Tongue (tissue), 1 donor: ENCODE measurements at regions not wholly inside any gene's neighbourhood (a gene's known extent, or its start where the extent isn't known, plus 50 kb on each side); places are given as distances from the start of the nearest gene placed in this dataset.
"Not testable (repeated sequence)": the region's sequence is repeated elsewhere in the genome, so short reads cannot be mapped to it uniquely, and the experiment has no call there.

ENCODE experiments used
- DNase-seq: peaks from one replicate; pipeline ENCODE4 v3.0.0-alpha.2; 2015

DNA sequence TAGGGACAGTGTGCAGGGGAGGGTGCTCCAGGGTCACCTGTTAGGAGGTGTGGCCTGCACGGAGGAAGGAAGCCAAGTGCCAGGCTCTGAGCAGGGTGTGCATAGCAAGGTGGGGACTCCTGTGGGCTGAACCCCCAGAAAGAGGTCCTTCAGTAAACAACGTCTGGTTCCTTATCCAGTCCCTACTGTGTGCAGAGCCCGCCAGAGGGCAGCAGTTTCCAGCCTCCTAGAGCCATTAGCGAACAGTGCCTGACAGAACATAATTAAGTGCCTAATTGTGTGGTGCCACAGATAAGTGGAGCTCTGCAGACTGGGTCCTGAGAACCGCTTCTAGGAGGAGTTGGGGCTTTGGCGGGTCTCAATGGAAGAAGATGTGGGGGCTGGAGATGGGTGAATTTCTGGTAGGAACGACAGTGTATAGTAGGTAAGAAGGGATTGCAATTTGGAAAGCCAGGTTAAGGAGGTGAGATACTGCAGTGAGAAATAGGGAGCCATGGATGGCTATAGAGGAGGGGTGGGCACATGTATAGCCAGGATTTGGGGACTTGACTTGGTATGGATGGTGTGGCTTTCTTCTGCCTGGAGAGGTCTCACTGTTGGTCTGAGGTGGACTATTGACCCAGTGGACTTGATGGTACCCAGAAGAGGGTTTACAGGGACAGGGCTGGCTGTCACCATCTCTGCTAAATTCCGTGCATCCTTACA is 323.1 kb downstream of the ZNF536 start:
- no peak for DNase-seq

- no peak for DNase-seq
These were observed 322.1 kb downstream of the ZNF536 start for GRCh38 chr19:30694156-30694755.

- peak; percentile 84 for DNase-seq
These were observed 320.8 kb downstream of the ZNF536 start for GRCh38 chr19:30692879-30693503.

GRCh38 chr19:30692181-30692811 is 320.1 kb downstream of the ZNF536 start:
- DNase-seq = peak; percentile 87

DNA sequence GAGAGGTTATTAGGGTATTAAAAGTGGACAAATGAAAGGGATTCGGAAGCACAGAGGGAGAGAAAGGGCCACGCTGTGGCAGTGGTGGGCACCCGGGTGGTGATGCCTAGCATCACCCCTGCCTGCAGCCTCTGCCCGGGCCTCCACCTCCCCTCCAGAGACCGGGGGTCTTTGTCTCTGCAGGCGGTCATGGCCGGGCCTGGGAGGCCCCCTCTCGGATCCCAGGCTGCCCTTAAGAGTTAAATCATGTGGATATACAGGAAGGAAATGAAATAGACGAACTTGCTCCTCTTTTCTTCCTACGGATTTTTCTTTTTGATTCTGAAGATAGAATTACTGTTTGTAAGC is 319.6 kb downstream of the ZNF536 start:
- DNase-seq = no peak

GRCh38 chr19:30690935-30691818 is 319.0 kb downstream of the ZNF536 start:
- DNase-seq = peak; percentile 37

GRCh38 chr19:30690525-30690924 is 318.3 kb downstream of the ZNF536 start:
- no peak for DNase-seq

- DNase-seq = no peak
These were observed 317.3 kb downstream of the ZNF536 start for GRCh38 chr19:30689474-30689873.

DNA sequence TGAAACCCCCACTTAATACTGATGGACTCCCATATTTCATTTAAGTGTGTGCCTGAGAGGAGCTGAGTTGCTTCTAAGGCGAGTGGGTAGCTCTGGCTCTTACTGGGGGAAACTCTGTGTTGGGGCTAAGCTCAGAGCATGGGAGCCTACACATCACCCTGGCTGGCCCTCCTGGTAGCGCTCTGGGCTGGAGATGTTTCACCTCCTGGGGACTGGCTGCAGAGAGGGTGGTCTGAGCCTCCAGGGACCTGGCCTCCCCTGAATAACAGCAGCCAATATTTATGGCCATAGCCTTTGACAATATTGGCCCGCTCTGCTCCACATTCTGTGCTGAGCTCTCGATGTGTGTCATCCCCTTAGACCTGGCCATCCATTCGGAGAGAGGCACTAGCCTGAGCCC is 316.5 kb downstream of the ZNF536 start:
- no peak for DNase-seq

DNA sequence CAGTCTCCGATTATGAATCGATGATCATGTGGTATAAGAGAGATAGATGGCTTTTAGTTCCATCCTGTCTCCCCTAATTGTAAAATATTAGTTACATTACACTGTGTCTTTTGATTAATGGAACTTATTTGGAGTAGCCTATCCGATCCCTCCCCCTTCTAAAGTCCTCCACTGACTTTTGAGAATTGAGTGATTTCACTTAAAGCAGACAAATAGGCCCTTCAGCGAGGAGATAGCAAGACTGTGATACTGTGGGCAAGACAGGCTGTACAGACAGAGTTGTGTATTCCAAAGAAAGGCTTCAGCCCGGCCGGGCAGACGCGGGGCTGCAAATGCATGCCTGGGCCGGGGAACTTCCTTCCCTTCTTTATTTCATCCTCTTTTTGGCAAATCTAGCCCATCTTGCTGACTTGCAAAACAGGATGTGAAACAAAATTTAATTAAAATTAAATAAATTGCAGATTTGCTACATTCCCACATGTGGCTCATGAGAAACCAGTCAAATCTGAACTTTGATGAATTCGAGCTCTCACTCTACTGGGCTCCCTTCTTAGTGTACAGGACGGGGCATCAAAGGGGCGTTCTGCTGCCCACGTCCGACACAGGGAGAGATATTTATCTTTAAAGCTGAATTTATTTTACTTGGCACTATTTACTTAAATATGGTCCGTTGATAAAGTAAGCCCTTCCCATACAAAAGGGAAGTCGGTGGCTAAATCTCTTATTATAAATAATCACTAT is 314.8 kb downstream of the ZNF536 start:
- DNase-seq = no peak

GRCh38 chr19:30686176-30686820 is 314.1 kb downstream of the ZNF536 start:
- DNase-seq = peak; percentile 72

GRCh38 chr19:30685426-30686000 is 313.3 kb downstream of the ZNF536 start:
- no peak for DNase-seq

DNA sequence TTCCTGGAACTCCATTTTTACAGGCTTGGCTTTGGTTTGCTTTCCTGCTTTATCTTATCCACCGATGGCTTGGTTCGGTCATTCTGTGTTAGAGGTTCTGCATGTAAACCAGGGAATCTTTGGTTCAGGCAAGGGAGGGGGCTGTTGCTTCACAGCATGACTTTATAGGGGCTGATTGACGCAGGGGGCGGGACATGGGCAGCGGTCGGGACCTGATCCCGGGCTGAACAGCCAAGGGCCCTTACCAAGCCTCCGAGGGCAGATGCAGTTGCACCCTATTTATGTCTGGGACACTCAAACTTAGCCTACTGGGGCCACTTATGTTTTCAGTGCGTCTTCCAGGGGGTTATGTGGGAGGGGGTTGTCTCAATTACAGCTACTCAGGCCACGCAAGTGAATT is 312.4 kb downstream of the ZNF536 start:
- DNase-seq = no peak

DNA sequence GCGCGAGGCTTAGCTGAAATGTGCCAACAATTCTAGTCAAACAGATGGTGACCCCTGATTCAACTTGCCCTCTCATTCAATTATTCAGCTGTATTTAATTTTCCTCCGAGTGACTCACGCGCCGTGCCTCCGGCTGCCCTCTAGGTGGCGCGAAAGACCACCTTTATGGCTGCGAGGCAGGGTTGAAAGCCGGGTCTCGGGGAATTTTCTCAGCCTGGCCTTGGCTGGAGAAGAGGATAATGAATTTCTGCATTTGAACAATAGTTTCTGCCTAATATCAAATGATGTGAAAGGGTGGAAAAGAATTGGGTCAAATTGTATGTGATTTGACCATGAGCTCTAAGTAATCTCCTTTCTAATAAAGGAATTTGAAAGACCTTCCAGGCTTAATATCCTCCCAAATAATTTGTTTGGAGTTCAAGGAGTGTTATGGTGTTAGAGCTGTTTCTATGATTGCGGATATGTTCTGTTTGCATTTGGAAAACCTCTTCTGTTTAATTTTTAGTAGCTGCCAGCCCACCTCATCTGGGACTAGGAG is 310.9 kb downstream of the ZNF536 start:
- DNase-seq = peak; percentile 96

DNA sequence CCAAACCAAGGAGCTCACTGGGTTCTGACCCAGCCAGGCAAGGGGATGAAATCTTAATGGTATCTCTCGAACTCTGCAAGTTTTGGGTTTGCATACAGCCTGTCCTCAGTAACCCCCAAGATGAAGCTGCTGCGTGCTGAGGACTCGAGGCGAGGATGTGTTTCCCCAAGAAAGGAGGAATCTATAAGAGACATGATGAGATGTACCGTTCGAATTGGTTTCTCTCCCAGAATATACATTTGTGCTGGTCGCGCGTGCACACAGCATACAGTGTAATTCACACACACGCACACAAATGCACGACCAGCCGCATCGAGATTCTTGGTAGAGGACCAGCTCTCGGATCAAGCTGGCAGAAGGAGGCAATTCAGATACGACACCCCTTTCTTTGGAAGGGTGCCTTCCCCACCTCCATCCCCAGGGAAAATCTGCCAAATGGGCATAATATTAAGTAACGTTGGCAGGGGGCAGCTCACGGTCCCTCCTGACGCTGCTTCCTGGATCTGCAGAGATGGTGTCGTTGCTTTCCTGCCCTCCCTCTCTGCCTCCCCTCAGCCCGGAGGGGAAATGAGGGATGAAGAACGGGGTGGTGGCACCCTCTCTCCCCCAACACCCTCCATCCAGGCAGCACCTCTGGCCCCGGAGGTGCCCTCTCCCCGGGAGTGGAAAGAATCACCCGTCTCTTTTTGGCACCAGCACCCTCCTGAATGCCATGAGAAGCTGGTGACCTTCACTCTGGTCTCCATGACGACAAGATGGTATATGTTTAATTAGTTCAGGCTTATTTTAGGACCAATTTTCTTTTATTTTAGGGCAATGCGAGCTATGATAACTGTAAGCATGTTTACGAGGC is 310.2 kb downstream of the ZNF536 start:
- DNase-seq = no peak

DNA sequence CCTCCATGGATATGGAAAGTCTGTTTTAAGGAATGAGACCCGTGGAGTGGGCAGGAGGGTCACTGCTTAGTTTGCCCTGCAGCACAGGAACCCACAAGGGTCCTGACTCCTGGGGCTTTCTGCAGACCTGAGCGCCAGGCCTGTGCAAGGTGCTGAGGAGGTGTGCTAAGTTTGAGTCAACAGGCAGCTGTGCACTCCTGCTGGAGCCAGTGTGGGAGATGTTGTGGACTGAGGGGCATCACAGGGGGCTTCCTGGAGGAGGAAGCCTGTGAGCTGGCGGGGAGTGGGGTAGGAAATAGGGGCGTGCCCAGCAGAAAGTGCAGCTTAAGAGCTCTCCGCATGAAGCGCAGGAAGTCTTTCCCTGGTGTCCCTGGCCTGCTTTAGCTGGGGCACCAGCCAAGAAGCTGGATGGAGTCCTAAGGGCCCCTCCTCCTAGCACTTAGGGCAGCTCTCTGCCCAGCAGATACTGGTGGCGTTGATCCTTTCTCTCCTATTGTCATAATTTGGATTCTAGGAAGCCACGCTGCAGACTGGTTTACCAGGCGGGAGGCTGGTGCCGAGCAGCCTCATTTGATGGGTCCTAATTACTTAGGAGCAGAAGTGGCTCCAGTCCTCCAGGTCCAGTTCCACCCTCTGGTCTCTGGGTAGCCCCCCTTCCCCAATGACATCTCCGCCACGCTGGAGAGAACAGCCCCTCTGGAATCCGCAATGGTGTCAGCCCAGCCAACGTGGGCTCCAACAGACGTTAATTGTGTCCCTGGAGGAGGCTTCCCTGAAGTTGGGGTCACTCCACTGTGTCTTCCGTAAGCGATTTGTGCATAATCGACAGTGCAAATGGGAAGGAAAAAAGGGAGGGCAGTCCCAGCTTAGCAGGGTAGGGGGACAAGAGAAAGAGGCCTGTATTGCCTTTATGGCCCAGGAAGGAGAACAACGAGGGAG is 309.2 kb downstream of the ZNF536 start:
- no peak for DNase-seq

DNA sequence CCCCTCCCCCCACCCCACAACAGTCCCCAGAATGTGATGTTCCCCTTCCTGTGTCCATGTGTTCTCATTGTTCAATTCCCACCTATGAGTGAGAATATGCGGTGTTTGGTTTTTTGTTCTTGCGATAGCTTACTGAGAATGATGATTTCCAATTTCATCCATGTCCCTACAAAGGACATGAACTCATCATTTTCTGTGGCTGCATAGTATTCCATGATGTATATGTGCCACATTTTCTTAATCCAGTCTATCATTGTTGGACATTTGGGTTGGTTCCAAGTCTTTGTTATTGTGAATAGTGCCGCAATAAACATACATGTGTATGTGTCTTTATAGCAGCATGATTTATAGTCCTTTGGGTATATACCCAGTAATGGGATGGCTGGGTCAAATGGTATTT is 308.2 kb downstream of the ZNF536 start:
- not testable (repeated sequence) for DNase-seq

DNA sequence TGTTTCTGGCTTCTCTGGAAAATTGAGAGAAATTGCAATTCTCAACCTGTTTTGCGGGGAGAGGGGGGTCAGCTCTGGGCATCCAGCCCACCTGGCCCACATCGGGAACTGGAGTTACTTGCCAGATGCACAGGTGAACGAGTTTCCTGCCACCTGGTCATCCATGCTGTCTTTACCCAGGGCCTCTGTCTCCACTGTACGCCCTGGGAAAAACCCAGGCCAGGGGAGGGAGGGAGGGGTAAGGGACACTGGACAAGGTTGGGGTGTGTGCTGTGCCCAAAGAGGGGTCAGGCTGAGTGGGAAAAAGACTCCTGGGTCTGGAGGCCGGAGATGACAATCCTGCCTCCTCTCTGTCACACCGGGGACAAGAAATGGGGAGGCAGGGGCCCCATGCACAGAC is 307.6 kb downstream of the ZNF536 start:
- DNase-seq = no peak
